VCaP (cell line): ENCODE measurements at regions not wholly inside any gene's neighbourhood (a gene's known extent, or its start where the extent isn't known, plus 50 kb on each side); places are given as distances from the start of the nearest gene placed in this dataset.

Source experiments
- H3K27ac ChIP-seq: fragments of 450-650 bp; 2 replicates; pipeline ENCODE4 v1.5.1; 2017
- TF ChIP-seq, protein P1 (sequence below): fragments of 450-650 bp; conservative IDR thresholded peaks from 2 replicates; pipeline ENCODE4 v1.5.1; 2017; ENCODE audit warnings: mild to moderate bottlenecking, moderate library complexity

DNA sequence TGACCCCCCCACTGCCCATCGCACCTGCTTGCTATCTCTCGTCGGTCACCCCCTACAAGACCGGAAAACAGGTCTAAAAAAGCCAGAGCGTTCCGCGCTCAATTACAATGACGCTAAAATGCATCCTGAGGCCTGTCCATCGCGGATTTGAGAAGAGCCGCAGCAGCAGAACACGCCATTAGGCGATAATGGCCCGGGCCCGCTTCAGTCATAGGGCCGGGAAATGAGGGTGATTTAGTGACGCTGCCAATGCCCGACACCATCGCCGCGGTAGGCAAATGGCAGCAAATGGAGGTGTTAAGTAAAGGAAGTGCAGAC, 64.1 kb upstream of the SSX2IP start:
- TF ChIP-seq, protein P1, sequence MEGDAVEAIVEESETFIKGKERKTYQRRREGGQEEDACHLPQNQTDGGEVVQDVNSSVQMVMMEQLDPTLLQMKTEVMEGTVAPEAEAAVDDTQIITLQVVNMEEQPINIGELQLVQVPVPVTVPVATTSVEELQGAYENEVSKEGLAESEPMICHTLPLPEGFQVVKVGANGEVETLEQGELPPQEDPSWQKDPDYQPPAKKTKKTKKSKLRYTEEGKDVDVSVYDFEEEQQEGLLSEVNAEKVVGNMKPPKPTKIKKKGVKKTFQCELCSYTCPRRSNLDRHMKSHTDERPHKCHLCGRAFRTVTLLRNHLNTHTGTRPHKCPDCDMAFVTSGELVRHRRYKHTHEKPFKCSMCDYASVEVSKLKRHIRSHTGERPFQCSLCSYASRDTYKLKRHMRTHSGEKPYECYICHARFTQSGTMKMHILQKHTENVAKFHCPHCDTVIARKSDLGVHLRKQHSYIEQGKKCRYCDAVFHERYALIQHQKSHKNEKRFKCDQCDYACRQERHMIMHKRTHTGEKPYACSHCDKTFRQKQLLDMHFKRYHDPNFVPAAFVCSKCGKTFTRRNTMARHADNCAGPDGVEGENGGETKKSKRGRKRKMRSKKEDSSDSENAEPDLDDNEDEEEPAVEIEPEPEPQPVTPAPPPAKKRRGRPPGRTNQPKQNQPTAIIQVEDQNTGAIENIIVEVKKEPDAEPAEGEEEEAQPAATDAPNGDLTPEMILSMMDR, result no peak
- H3K27ac ChIP-seq, result no peak overlapping the region

DNA sequence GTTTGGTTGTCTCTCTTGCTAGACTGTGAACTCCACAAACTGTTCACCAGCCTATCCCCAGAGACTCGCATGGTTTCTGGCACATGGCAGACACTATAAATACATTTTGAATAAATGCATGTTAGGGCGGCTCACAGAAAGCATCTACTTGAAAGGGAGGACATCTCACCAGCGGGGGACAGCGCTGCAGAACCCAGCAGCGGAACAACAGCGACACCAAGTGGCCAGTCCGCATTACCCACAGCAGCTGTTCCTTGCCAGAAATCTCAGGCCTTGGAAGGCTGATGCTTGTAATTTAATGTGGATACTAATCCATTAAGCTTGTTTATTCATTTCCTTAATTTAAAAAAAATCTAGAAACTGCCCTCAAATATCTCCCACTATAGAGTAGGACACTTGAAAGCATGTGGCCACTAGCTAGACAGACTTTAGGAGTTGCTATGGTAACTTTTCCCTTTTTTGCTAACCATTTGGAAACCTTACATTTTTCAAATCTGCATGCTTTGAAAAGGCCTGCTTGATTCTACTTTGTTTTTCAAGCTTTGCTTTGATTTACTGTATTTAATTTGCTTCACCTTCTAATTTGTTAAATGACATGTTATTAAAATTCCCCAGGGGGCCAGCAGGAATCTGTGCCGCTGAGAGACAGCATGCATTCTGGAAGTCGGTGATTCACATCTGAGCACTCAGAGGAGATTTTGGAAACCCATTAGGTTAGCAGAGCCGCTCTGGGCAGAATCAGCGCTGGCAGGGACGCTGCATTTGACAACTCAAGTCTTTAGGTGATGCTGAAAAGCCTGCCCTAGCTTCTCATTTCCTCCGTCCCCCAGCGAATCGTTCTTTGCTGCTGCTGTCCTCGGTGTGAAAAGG, 63.5 kb upstream of the SSX2IP start:
- no peak overlapping the region for H3K27ac ChIP-seq
- TF ChIP-seq, protein P1, result peak; percentile 99

DNA sequence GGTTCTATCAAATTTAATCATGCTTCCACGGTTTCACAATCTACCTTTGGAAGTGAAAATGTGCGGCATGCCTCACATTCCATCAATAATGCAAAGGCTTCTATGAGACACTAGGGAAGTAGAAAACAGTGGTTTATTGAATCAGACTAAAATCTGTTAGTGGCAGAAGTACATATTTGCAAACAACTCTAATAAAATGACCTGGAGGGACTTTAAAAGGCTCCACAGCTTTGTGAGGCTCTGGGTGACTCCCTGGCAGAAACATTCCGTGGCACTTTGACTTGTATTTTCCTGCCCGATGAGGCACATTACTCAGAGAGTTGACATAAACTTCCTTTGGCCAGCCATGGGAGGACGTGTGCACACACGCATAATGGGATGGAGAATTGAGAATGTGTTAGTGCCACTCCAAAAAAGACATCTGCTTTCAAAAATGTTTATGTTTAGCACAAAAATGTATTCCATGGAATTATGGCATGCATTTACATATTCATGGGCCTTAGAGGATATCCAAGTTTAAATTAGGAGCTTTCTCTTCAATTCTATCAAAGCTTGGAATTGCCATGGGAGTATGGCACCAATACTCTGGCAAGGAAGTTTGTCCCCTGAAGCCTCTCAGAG, 60.0 kb upstream of the SSX2IP start:
- TF ChIP-seq, protein P1, result no peak
- H3K27ac ChIP-seq, result no peak overlapping the region

DNA sequence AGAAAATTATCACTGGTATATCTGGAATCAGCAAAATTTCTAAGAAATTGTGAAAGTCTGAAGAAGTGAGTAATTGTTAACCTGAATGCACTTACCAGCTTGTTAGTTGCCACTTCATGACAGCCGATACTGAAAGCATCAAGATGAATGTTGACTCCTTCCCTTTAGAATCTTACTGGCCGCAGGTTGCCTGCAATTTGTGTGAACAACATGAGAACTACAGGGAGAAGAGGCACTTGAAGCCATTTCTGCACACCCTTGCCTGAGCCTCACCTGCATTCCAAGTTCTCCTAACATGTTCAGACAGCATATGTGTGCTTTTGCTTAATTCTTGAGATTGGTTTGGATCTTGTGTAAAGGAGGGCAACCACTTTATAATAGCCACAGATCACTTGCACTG, 59.2 kb upstream of the SSX2IP start:
- H3K27ac ChIP-seq, result no peak overlapping the region
- TF ChIP-seq, protein P1, result no peak

DNA sequence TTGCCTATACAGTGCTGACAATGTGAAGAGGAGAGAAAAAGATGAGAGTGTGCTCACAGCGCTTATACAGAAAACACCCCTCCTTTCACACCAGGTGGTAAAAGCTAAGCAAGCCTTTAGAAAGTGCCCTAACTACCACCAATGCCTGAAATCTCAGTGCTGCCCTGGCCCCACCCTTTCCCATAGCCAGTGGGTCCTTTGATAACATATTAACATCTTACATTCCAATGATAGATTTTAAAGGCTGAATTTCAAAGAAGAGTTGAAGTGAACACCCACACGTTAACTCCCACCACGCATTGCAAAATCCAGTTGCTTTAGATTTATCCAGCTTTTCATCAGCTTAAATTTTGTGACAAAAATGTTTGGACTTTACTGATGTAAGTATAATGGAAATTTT, 58.1 kb upstream of the SSX2IP start:
- no peak overlapping the region for H3K27ac ChIP-seq
- TF ChIP-seq, protein P1, result no peak

DNA sequence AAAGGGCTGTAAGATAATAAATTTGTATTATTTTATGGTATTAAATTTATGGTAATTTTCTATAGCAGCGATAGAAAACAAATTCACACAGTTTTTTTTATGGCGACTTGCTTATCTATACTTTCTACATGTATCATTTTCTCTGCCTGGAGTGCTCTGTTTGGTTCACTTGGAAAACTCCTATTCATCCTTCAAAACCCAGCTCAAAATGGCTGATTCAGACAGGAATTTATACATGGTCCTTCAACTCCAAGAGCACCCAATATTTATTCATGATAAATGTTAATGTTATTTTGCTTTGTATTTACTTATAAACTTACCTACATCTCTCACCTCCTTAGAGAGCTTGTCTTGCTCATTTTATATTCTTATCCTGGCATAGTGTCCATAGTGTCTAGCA, 55.6 kb upstream of the SSX2IP start:
- no peak overlapping the region for H3K27ac ChIP-seq
- TF ChIP-seq, protein P1, result no peak

DNA sequence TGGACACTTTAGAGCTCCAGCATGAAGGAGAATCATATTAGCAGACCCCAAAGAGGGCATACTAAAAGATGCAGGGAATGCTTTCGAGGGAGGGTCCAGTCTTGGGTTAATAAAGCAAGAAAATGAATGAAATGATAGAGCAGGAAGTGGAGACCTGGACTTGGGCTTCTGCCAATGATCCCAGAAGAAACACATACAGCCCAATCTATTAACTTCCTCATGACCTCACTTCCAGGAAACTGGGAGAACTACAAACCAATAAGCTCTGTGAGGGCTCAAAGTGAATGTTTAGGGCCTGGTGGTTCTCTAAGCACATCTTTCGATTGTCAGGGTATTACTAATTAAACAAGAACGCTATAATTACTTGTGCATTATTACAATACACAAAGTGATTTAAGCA, 53.6 kb upstream of the SSX2IP start:
- no peak overlapping the region for H3K27ac ChIP-seq
- TF ChIP-seq, protein P1, result no peak
